Aorta (tissue), 5 donors: ENCODE measurements at regions not wholly inside any gene's neighbourhood (a gene's known extent, or its start where the extent isn't known, plus 50 kb on each side); places are given as distances from the start of the nearest gene placed in this dataset.

Experiments used
- ATAC-seq: fragments of 200-7000 bp; cut with Tn5 transposase; one replicate; pipeline ENCODE4 v1.9.1; 2022; ENCODE audit warnings: moderate library complexity; ENCODE audit not compliant: low FRiP score
- DNase-seq, 2 donors: peaks; one replicate each; pipeline ENCODE4 v3.0.0-alpha.2; 2020
- H3K27ac ChIP-seq, 2 donors: one replicate each; pipeline ENCODE4 v1.5.1; 2013; ENCODE audit warnings: low read length in 2 of 2, mild to moderate bottlenecking in 2 of 2, moderate library complexity in 2 of 2, control low read depth in 1 of 2, inconsistent platforms in 1 of 2, low read depth in 1 of 2
- H3K27me3 ChIP-seq, 2 donors: one replicate each; pipeline ENCODE4 v1.6.1; 2013; ENCODE audit warnings: control low read depth in 1 of 2, low read length in 1 of 2, mild to moderate bottlenecking in 1 of 2, moderate library complexity in 1 of 2; ENCODE audit not compliant: insufficient read depth in 2 of 2, control insufficient read depth in 1 of 2
- H3K36me3 ChIP-seq, 2 donors: one replicate each; pipeline ENCODE4 v1.6.1; 2013; ENCODE audit warnings: control low read depth in 1 of 2, low read length in 1 of 2, mild to moderate bottlenecking in 1 of 2; ENCODE audit not compliant: insufficient read depth in 2 of 2, control insufficient read depth in 1 of 2
- H3K4me1 ChIP-seq, 2 donors: one replicate each; pipeline ENCODE4 v1.6.1; 2013; ENCODE audit warnings: low read length in 2 of 2, control low read depth in 1 of 2, mild to moderate bottlenecking in 1 of 2, moderate library complexity in 1 of 2; ENCODE audit not compliant: insufficient read depth in 2 of 2, control insufficient read depth in 1 of 2
- H3K4me3 ChIP-seq, 2 donors: one replicate each; pipeline ENCODE4 v1.5.1; 2013; ENCODE audit warnings: low read length in 2 of 2, control low read depth in 1 of 2, mild to moderate bottlenecking in 1 of 2
- H3K9me3 ChIP-seq: one replicate; pipeline ENCODE4 v1.6.1; 2013; ENCODE audit warnings: mild to moderate bottlenecking, low read length; ENCODE audit not compliant: control insufficient read depth
- WGBS, 2 donors: extraction: QIAGEN DNeasy Blood & Tissue Kit; methylation state at CpG; one replicate each; pipeline ENCODE4 v1.1.7; 2013; 5-methylcytosine and 5-hydroxymethylcytosine counted together
- intact Hi-C, 2 donors: fragments of 100-400 bp; cut with DNase I; formaldehyde crosslinking; loops; one replicate each; pipeline versions ENCODE4 v1.14.2 to v1.15.0; 2022
- donor health status: healthy with polysubstance abuse.
- donor health status: Bipolar disorder and iron deficiency.
- donor health status: DM: no; HTN: no; CAD: no.
- donor health status: DM: no; HTN: no; CAD: no.
- donor health status: DM: yes; HTN: yes; CAD: no.

DNA sequence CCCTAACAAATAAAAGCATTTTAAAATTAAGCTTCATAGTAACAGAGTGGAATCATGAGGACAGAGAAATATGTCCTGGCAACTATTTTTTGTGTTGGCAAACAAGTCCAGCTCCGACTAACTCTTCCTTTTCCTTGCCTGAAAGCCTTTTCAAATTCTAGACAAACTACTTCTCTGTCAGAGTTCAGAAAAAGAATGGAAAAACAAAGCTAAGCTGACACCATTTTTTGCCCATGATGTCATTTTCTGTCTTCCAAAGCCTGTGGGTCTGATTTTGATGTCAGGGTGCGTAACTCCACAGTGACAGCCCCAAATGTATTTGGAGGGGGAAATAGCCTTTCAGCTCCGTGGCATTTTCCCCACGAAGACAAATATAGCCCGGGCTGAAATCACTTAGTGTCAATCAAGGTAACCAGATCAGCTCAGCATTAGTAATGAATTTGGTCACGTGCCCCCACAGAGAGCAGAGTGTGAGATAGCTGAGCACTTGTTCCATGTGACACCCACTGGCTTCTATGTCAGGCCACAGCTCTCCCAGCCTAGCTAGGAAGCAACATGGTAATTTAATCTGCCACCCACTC is 233.0 kb upstream of the SIX2 start:
- no peak for DNase-seq
- Histone ChIP-seq H3K4me3 (no peak overlapping the region), H3K4me1 (no peaks in the 10 kb centered on the region), H3K27me3 (no peaks in the 10 kb centered on the region), H3K27ac (peak overlapping the region; percentile 83 to 84), H3K9me3 (no peaks in the 10 kb centered on the region), H3K36me3 (no peaks in the 10 kb centered on the region)
- 1 to 4% methylated on average over 6 of the region's 6 CpGs for WGBS, 2 donors
- peak; percentile 77 for ATAC-seq
- intact Hi-C loops: loop anchor here in 1 of 2 donors (5.0 kb wide), 1 partner anchor 60 kb away; no protein-coding TSS in a partner anchor

- DNase-seq (no peak), ATAC-seq (no peak)
- intact Hi-C loops: loop anchor here in 1 of 2 donors (5.0 kb wide), 1 partner anchor 59 kb away; no protein-coding TSS in a partner anchor
- Histone ChIP-seq H3K27me3 (no peaks in the 10 kb centered on the region), H3K4me3 (no peak overlapping the region), H3K36me3 (no peaks in the 10 kb centered on the region), H3K9me3 (no peaks in the 10 kb centered on the region), H3K27ac (peak overlapping the region in 1 of 2 donors; percentile 4), H3K4me1 (no peaks in the 10 kb centered on the region)
- 16 to 27% methylated on average over 3 of the region's 3 CpGs for WGBS, 2 donors
These were observed 231.9 kb upstream of the SIX2 start for GRCh38 chr2:45241061-45241561.

DNA sequence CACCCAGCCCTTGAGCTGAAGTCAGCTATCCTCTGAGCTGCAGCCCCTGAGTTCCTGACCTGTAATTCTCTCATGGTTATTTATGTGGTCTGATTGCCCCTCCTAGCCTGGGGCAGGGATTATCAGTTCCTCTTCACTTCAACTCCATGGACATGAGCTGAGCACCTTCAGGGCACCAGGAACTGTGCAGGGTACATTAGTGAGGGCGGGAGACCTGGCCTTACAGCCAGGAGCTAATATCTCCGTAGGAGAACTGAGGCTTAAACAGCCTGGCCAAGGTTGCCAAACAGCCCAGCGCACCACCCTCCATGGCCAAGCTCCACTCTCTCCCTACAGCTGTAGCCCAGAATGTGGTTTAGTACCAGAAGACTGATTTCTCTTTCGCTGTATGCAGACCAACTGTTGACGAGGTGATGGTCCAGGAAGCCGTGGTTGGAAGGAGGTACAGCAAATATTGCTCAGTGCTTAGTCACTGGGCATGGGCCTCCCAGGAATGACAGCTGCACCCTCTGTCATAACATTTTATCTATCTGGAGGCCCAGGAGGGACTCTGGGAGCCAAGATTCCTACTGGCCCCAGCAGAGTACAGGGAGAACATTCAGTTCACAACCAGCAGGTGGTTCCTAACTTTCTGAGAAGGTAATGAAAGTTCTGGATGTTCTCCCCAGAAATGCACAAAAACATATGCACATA is 228.7 kb upstream of the SIX2 start:
- DNase-seq (peak in 1 of 2 donors; percentile 65), ATAC-seq (peak; percentile 31)
- no peak overlapping the region for H3K27ac ChIP-seq
- no peaks in the 10 kb centered on the region for H3K9me3 ChIP-seq
- H3K27me3 ChIP-seq: no peaks in the 10 kb centered on the region
- no peak overlapping the region for H3K4me3 ChIP-seq
- 49 to 59% methylated on average over 6 of the region's 6 CpGs for WGBS, 2 donors
- intact Hi-C loops: no loop called here
- no peaks in the 10 kb centered on the region for H3K36me3 ChIP-seq
- no peaks in the 10 kb centered on the region for H3K4me1 ChIP-seq

DNA sequence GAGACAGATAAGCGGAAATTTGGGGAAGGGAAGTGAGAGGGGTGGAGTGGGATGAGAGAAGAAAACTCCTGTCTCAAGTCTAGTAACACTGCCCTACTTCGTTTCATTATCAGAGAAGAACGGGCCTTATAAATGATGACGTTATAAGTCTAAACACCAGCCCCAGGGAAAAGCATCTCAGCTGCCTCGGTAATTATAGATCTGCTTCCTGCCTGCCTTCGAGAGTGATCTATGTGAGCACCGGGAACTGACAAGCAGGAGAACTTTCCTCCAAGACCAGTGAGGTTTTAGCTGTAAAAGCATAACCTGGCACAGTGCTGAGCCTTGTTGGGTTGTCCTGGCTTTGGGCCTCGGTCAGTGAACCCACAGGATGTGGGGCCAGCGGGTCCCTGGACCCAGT is 227.9 kb upstream of the SIX2 start:
- H3K9me3 ChIP-seq: no peaks in the 10 kb centered on the region
- no peaks in the 10 kb centered on the region for H3K36me3 ChIP-seq
- H3K4me1 ChIP-seq: no peaks in the 10 kb centered on the region
- H3K27me3 ChIP-seq: no peaks in the 10 kb centered on the region
- no peak for ATAC-seq
- intact Hi-C loops: no loop called here
- no peak for DNase-seq
- 41 to 45% methylated on average over 9 of the region's 9 CpGs for WGBS, 2 donors
- no peak overlapping the region for H3K27ac ChIP-seq
- no peak overlapping the region for H3K4me3 ChIP-seq

DNA sequence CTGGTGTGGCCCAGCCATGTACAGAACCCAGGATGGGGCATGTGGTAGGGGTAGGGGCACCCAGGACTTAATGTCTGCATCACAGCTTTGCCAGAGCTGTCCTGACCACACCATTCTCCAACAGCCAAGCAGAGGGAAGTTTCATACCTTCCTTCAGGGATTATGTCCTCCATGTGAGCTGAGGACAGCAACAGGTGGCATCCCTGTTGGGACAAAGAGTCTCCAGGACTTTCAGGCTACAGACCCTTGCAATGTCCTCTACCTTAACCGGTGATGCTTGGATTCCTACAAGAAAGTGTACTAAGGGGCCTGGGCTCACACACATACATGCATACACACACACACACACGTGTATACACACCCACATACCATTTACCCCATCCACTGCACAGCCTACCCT is 227.0 kb upstream of the SIX2 start:
- Histone ChIP-seq H3K27ac (no peak overlapping the region), H3K4me3 (no peak overlapping the region), H3K27me3 (no peaks in the 10 kb centered on the region), H3K9me3 (no peaks in the 10 kb centered on the region), H3K4me1 (no peaks in the 10 kb centered on the region), H3K36me3 (no peaks in the 10 kb centered on the region)
- DNase-seq (no peak), ATAC-seq (no peak)
- intact Hi-C loops: no loop called here
- WGBS, 2 donors: 76 to 87% methylated on average over 2 of the region's 2 CpGs

DNA sequence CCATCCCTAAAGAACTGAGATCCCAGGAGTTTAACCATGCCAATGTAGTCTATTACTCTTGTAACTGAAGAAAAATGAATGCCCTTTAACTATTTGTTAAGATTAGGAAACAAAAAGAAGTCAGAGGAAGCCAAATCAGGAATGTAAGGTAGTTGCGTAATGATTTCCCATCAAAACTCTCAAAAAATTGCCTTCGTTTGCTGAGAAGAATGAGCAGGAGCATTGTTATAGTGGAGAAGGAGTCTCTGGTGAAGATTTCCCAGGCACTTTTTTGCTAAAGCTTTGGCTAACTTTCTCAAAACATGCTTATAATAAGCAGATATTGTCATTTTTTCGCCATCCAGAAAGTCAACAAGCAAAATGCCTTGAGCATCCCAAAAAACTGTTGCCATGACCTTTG is 224.0 kb upstream of the SIX2 start:
- Histone ChIP-seq H3K27me3 (no peaks in the 10 kb centered on the region), H3K4me3 (no peak overlapping the region), H3K36me3 (no peaks in the 10 kb centered on the region), H3K9me3 (no peaks in the 10 kb centered on the region), H3K4me1 (peaks cover 0 to 4% of the 10 kb centered on the region in 2 donors), H3K27ac (no peak overlapping the region)
- DNase-seq (no peak), ATAC-seq (no peak)
- WGBS, 2 donors: 97% methylated on average over 3 of the region's 3 CpGs
- intact Hi-C loops: no loop called here

GRCh38 chr2:45232818-45233217 is 223.6 kb upstream of the SIX2 start:
- Histone ChIP-seq H3K27ac (no peak overlapping the region), H3K4me1 (peaks cover 0 to 4% of the 10 kb centered on the region in 2 donors), H3K36me3 (no peaks in the 10 kb centered on the region), H3K9me3 (no peaks in the 10 kb centered on the region), H3K27me3 (no peaks in the 10 kb centered on the region), H3K4me3 (no peak overlapping the region)
- DNase-seq (no peak), ATAC-seq (no peak)
- WGBS, 2 donors: 97% methylated on average over 1 of the region's 1 CpG
- intact Hi-C loops: no loop called here

GRCh38 chr2:45229411-45229810 is 220.2 kb upstream of the SIX2 start:
- ATAC-seq: no peak
- Histone ChIP-seq H3K27me3 (no peaks in the 10 kb centered on the region), H3K27ac (no peak overlapping the region), H3K36me3 (no peaks in the 10 kb centered on the region), H3K9me3 (no peaks in the 10 kb centered on the region), H3K4me1 (peaks cover 0 to 4% of the 10 kb centered on the region in 2 donors), H3K4me3 (no peak overlapping the region)
- DNase-seq: no peak
- intact Hi-C loops: no loop called here
- 21 to 50% methylated on average over 1 of the region's 1 CpG for WGBS, 2 donors

GRCh38 chr2:45227347-45227746 is 218.1 kb upstream of the SIX2 start:
- no peaks in the 10 kb centered on the region for H3K9me3 ChIP-seq
- peaks cover 0 to 4% of the 10 kb centered on the region in 2 donors for H3K4me1 ChIP-seq
- no peaks in the 10 kb centered on the region for H3K27me3 ChIP-seq
- no peak overlapping the region for H3K4me3 ChIP-seq
- intact Hi-C loops: no loop called here
- H3K27ac ChIP-seq: no peak overlapping the region
- ATAC-seq (no peak), DNase-seq (no peak)
- WGBS, 2 donors: 7 to 12% methylated on average over 3 of the region's 3 CpGs
- H3K36me3 ChIP-seq: no peaks in the 10 kb centered on the region
